ENCODE measurements at regions not wholly inside any gene's neighbourhood (a gene's known extent, or its start where the extent isn't known, plus 50 kb on each side); places are given as distances from the start of the nearest gene placed in this dataset.

- no peak for DNase-seq
These were observed 57.1 kb upstream of the ITPRID1 start for GRCh38 chr7:31456646-31457368.

GRCh38 chr7:31457551-31457950, 56.3 kb upstream of the ITPRID1 start:
- DNase-seq: no peak

GRCh38 chr7:31458203-31458602, 55.7 kb upstream of the ITPRID1 start:
- DNase-seq: no peak

GRCh38 chr7:31462636-31463035, 51.3 kb upstream of the ITPRID1 start:
- DNase-seq: no peak

Data from inflammatory macrophage treated with lipopolysaccharide for 4 hours (primary cell).